GM21526 (cell line): ENCODE measurements at regions not wholly inside any gene's neighbourhood (a gene's known extent, or its start where the extent isn't known, plus 50 kb on each side); places are given as distances from the start of the nearest gene placed in this dataset.
A peak's percentile ranks its signal among the peaks of the same experiment; 100 is the strongest.

Source experiments
- ATAC-seq: cut with Tn5 transposase; IDR thresholded peaks from one replicate; pipeline ENCODE4 v1.9.1; 2021; ENCODE audit warnings: moderate library complexity; ENCODE audit not compliant: unreplicated experiment, low FRiP score

DNA sequence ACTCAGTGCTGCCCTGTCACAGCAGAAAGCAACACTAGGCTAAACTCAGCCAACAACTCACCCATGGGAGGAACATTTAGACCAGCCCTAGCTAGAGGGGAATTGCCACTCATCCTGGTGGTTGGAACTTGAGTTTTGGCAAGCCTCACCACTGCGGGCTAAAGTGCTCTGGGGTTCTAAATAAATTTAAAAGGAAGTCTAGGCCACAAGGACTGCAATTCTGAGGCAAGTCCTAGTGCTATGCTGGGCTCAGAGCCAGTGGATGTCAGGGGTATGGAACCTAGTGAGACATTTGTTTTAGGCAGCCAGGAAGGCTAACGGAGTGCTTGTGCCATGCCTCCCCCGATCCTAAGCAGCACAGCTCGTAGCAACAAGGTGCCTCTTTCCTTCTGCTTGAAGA is 78.0 kb downstream of the RGS13 start:
- ATAC-seq: no peak

DNA sequence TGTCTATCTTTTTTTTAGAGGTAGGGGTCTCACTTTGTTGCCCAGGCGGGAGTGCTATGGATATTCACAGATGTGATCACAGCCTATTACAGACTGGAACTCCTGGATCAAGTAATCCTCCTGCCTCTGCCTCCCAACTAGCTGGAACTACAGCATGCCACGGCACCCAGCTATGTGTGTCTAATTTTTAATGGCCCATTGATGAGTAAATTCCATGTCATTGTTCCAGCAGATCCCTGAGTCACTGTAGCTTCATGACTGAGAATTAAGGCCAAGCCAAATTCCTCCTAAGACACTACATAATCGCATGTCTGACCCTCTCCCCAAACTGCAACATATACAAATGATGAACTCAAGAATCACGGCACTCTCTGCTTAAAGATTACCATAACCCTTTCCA is 84.2 kb upstream of the RGS2 start:
- ATAC-seq: no peak

DNA sequence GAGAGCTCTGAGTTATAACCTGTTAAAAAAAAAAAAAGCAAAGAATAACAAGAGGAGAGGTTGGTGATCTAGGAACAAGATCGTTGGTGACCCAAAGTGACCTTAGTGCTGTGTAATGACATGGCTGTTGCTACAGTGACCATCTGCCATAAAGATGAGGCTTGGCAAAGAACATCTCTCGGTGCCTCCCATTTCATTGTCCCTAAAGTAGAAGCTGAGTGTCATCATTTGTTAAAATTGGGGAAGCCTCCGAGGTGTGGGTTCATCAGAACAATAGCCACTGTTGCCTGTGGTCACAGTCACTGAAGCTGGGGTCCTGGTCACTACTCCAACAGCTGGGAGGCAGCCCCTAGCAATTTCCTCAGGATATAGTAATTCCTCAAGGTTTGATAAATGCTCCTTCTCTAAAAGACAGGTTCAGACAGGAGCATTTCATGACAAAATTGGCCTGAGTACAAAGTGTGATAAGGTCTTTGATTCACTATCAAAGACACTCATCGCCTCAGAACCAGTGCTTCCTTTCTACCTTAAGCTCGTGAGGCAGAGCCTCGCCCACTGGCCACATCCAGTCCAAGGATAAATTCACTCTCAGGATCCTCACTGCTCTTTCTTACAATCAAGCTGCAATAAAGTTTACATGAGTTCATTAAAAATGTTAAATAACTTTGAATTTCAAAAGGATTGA is 81.9 kb upstream of the RGS2 start:
- no peak for ATAC-seq

DNA sequence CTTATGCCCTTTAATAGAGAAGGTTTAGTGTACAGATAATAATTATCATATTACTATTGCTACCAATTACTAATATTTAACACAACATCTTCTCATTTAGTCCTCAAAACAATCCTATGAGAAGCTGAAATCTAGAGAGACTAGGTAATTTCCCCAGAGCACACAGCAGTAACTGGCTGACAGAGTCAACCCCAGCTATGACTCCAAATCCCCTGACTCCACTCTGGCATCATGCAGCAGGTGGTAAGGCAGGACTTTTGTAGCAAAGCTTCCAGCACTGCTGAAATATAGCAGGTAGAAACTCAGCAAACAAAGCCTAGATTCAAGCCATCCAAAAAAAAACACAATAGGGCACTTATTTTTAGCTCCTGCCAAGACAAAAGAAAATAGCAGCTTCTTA is 79.3 kb upstream of the RGS2 start:
- no peak for ATAC-seq

DNA sequence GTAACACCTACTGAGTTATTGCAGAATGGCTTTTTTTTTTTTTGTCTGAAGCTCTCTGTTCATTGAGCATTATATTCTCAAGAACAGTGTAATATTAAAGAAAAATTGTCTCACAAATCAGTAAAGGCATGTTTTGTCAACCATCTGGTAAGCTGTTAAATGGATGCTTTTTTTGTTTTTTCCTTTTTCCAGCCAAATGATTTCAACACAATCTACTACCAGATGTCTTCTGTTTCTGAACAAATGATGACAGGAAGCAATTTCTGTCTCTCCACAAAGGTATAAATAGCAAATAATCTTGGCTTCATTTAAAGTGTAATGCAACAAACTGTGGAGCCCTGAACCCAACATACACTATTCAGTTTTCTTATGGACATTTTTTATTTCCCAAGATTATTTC is 78.6 kb upstream of the RGS2 start:
- no peak for ATAC-seq

DNA sequence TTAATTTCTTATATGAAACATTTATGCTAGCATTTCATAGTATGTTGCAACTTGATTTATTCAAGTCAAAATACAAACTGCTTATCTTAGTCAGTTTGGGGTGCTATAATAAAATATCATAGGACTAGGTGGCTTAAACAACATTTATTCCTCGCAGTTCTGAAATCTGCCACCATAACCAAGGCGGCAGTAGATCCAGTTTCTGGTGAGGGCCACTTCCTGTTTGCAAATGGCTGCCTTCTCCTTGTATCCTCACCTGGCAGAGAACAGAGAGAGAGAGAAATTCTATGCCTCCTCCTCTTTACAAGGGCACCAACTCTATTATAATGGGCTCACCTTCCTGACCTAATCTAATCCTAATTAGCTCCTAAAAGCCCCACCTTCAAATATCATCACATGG is 76.1 kb upstream of the RGS2 start:
- peak; percentile 78 for ATAC-seq

DNA sequence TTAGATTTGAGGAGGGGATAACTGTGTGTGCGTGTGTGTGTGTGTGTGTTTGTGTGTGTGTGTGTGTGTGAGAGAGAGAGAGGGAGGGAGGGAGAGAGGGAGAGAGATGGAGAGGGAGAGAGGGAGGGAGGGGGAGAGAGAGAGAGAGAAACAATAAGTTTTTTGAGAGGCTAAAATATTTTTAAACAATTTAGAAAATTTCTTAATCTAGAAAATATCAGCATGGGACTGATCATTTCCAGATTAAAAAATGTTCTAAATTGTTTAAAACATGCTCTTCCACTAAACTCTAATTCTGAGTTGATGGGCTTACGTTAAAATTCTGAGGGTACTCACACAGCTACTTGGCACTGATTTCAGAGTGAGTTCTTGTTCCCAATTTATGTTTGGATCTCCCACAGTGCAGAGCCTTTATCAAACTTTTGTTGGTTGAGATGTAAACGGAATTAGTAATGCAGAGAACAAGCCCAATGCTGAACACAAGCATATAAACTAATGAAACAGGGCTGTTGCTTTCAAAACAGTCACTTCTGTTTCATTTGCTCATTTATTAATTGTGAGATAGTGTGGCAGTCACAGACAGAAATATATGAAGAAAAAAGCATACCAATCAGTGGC is 73.4 kb upstream of the RGS2 start:
- ATAC-seq: no peak

DNA sequence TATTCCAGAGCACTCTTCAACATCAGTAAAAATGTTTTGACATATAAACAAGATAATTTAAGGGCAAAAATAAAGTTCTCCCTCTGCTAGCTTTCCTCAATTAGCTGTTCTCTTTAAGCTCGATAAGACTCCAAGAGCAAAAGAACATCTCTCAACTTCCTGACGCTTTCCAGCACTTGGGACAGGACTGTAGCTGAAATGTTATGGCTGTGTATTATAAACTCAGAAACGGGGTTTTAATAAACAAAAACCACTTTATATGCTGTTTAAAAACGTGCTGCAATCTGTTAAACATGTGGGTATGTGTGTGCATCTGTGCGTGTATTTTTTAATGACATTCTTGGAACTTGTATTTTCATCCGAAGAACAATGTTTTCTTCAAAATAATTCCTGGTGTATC is 71.5 kb upstream of the RGS2 start:
- ATAC-seq: no peak

DNA sequence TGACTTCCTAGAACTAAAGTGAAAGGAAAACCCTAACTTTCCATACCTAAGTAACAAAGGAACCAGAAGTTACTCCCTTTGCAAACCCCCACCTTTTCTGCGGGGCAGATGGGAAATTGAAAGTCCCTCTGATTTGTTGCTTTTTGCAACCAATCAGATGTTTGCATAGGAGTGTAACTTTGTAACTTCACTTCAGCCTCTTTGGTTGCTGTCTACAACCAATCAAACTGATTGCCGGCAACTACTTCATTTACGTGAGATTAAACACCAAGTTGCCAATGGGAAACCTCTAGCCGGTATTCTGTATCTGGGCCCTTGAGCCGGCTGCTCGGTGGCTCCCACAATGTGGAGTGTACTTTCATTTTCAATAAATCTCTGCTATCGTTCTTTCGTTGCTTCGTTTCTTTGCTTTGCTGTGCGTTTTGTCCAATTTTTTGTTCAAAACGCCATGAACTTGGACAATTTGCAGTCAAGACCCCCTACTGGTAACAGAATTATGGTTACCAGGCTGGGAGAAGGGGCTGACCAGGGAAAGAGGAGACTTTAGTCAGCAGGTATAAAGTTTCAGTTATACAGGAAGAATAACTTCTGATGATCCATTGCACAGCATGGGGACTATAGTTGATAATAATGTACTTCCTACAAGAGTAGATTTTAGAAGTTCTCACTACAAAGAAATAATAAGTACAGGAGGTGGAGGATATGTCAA is 69.2 kb upstream of the RGS2 start:
- no peak for ATAC-seq

DNA sequence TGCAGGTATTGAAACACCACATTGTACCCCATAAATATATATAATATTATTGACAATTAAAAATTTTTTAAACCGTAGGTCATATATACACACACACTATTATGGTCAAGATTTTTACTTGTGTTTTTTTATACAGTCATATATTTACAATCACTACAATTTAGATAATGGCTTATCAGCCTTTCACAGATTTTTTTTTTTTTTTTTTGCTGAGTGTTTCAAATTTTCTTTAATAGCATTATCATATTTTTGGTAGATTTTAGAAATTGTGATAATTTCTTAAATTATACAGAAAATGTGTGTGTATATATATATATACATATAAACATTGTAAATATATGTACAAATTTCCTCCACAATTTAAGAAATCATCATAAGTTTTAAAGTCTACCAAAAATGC is 68.6 kb upstream of the RGS2 start:
- no peak for ATAC-seq

DNA sequence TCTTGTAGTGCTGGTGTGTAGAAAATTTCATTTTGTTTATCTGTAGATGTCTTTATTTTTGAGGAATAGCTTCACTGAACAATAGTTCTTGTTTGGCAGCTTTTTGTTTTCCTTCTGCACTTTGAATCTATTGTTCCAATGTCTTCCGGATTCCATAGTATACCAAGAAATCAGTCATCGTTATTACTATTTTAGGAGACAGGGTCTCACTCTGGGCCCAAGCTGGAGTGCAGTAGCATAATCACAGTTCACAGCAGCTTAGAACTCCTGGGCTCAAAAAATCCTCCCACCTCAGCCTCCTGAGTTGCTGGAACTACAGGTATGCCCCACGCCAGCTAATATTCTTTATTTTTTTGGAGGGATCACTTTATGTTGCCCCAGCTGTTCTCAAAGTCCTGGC is 67.7 kb upstream of the RGS2 start:
- ATAC-seq: no peak

DNA sequence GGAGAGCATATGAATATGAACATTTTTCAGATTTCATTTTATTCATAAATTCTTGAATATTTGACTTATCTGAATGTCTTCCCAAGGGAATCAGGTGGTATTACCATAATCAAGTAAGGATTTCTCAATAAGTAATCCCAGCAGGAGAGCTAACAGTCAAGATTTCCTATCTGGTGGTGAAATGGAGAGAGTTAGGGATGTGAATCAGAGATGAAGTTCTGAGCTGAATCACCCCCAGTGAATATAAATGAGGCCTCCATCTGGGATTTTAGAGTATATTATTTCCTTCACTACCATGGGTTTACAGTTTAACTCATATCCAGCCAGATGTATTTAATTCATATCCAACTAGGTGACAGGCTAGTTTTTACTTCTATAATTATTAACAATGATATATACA is 61.5 kb upstream of the RGS2 start:
- ATAC-seq: no peak

DNA sequence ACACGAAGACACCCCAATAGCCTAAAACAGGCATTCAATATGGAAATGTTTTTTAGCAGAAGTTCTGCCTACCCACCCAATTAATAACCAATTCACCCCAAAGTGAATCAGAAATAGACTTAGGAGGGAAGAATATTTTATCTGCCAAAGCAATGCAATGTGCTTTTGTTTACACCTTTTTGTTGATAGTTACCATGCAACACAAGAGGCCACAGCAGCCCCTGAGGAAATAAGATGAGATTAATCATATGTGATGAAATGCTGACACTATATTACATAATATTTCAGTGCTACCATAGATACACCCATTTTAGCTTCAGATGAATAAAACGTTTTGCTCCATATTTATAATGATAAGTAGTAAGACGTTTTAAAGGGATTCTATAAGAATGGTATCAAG is 60.9 kb upstream of the RGS2 start:
- no peak for ATAC-seq

DNA sequence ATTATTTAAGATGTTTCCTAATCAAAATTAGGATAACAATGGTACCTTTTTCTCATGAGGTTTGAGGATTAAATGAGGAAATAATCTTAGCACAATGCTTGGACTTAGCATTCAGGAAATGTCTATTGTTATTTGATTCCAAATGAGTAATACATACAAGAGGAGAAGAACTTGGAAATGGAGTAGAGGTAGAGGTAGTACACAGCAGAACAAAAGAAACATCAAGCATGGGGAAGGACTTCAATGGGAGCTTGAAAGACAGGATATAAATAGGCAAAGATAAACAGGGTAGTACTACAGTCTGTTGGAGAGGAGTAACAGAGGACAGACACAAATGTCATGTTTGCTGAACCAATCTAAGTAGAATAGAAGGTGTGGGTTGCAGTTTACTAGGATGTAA is 59.5 kb upstream of the RGS2 start:
- no peak for ATAC-seq

DNA sequence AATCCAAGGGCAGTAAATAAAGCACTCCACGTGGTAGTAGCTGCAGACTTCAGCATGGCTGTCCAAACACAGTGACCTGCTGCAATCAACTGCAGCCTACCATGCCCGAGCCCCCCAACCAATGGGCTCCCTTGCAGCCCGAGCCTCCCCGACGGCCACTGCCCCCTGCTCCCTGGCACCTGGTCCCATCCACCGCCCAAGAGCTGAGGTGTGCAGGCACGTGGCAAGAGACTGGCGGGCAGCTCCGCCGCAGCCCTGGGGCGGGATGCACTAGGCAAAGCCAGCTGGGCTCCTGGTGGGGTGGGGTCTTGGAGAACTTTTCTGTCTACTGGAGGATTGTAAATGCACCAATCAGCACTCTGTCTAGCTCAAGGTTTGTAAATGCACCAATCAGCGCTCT is 57.6 kb upstream of the RGS2 start:
- ATAC-seq: no peak

DNA sequence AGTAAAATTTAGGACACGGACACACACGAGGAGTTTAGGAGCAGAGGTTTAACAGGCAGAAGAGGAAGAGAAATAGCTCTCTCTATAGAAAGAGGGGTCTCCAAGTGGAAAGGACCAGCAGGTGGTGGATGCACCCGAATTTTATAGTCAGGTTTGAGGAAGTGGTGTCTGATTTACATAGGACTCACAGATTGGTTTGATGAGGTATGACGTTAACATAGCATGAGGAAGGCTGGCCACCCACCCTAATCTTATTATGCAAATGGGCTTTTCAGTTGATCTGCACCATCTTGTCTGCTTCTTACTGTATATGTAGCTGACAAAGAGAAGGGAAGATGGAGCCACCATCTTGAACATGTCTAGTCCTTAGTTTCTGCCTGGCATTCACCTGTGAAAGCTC is 52.5 kb upstream of the RGS2 start:
- no peak for ATAC-seq

DNA sequence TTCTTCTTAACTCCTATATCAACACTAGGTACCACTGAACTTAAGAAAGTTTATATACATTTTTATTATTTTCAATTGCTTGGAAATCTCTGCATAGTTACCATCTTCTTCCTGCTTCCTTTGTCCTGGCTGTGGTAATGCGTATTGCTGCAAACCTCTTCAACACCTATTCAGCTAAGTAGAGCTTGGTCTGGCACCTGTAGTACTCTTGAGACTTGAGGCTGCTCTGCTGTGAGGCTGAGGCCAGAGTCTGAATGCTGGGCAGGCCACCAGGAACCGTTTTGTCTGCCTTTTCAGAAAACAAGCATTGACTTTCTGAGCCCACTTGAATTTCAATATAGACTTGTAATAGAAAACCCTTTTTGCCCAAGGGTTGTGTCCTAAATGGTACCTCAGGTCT is 52.0 kb upstream of the RGS2 start:
- ATAC-seq: no peak

DNA sequence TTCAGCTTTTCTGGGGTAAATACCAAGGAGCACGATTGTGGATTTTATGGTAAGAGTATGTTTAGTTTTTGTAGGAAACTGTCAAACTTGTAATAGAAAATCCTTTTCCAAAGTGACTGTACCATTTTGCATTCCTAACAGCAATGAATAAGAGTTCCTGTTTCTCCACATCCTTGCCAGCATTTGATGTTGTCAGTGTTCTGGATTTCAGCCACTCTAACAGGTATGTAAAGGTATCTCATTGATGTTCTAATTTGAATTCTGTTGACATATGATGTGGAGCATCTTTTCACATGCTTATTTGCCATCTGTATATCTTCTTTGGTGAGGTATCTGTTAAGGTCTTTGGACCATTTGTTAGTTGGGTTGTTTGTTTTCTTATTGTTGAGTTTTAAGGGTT is 50.3 kb upstream of the RGS2 start:
- ATAC-seq: no peak
